NCI-H2227 (cell line): ENCODE measurements at regions not wholly inside any gene's neighbourhood (a gene's known extent, or its start where the extent isn't known, plus 50 kb on each side); places are given as distances from the start of the nearest gene placed in this dataset.

Source experiments
- DNase-seq: peaks from one replicate; lab custom pipeline; 2025; ENCODE audit not compliant: unreplicated experiment; lab: John Stamatoyannopoulos, UW

DNA sequence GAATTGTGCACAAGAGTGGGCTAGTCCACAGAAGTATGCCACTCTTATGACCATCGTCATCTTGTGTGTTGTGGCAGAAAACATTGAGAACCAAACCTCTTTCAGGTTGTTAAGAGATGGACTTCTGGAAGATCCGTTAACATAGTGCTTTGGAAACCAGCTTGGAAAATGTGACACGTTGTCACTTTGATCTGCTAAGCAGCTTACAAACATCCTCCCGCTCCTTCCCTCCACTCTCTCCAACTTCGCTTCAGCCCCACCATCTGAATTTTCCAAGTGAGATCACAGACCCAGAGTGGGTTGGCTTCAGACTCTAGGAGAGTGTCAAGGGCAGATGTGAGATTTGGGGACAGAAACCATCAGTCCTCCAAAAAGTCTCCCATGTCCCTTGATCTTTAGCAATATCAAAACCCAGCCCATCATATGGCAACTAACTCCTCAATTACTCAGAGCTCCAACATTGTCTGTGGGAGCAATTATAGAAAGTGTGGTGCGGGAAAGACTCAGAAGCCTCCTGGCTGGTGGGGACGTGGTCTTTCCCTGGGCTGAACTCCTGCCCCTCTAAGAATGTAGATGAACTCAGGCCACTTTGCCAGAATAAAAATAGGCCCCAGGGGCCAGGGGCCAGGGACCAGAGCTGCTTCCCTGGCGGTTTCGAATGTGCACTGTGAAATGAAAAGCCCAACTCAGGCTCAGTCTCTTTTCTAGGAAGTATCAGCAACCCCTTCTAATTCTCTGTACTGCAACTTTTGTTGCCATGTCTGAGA lies 129.5 kb downstream of the SLC38A6 start:
- no peak for DNase-seq

DNA sequence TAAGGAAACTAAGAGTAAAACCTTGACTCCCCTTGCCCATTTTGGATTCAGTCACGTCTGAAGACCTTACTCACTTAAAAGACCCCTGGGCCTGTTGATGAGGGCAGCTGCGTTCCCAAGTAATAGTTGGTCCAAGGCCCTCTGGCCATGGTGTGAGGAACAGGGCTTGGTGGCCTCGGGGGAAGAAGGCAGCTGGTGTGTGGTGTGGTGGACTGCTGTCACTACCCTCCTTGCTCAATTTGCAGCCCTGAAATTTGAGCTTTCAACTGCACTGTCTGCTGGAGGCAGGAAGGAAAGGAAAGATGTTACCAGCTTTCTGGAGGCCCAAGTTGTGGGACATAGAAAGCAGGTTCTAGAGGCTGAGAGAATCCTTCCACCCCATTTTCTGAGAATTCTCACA lies 128.2 kb downstream of the SLC38A6 start:
- no peak for DNase-seq

DNA sequence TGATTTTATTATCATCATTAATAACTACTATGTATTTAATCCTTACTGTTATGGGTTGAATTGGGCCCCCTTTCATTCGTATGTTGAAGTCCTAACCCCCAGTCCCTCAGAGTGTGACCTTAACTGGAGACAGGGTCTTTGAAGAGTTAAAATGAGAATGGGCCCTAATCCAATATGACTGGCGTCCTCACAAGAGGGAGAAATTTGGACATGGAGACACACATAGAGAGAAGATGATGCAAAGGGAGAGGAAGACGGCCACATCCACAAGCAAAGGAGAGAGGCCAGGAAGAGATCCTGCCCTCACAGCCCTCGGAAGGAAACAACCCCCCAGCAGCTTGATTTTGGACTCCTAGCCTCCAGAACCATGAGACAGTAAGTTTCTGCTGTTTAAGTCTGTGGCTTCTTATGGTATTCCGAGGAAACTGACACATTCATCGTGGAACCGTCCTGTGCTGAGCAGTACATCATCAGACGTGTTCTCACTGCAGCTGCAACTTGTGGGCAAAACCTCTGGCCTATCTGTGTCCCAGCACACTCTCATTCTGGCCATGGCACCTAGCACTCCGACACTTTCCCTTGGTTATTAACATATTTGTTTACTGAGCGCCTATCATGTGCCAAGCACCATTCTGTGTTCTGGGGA lies 127.6 kb downstream of the SLC38A6 start:
- no peak for DNase-seq

DNA sequence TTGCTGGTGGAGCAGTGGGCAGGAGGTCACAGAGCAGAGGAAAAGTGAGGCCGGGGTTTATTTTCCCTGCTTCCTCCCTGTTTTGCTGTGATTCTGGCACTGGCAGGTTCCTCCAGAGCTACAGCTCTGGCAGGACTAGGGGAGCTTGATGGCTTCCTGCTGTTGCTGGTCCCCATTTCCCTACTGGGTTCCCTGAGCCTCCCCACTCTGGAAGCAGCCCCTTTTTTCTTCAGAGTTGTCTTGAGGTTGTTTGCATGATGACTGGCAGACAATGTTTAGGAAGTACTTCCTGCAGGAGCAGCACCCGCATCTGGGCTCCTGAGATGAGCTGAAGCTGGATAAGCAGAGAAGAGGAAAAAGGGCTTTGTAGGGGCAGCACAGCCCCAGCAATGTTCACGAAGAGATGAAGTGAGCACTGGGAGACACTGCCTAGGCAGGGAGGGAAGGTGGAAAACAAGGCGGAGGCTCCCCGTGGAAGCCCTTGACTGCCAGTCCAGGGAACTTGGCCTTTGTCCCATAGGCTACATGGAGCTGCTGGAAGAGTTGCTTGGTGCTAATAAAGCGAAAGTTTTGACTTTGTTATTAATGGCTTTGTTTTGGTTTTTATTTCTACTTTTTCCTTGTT lies 126.9 kb downstream of the SLC38A6 start:
- no peak for DNase-seq

DNA sequence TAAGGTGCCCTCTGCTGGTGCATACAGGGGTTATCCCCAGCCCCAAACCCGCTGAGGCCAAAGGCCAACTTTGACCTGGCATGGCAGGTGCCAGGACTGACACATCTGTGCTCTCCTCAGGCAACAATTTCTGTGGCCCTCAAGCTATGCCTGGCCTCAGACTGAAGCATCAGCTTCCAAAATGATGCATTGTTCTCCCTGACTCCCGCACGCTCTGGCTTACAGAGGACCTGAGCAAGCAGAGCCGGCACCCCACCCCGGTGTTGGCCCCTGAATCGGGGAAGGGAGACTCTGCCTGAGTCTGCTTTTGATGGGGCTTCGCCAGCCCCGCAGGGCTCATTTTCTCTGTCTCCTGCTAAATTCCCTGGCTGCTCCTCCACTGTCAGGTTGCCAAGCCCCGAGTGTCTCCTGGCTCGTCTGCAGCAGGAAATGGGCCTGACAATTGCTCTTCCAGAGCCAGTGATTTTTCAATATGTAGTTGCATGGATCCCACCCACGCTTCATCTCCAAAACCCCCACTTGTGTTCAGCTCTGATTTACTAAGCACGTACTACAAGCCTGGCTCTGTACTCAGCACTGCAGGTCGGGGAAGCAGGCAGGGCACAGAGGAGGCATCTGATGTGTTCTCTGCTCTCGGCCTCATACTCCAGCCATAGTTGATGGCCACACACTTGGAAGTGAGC lies 126.1 kb downstream of the SLC38A6 start:
- DNase-seq = no peak

DNA sequence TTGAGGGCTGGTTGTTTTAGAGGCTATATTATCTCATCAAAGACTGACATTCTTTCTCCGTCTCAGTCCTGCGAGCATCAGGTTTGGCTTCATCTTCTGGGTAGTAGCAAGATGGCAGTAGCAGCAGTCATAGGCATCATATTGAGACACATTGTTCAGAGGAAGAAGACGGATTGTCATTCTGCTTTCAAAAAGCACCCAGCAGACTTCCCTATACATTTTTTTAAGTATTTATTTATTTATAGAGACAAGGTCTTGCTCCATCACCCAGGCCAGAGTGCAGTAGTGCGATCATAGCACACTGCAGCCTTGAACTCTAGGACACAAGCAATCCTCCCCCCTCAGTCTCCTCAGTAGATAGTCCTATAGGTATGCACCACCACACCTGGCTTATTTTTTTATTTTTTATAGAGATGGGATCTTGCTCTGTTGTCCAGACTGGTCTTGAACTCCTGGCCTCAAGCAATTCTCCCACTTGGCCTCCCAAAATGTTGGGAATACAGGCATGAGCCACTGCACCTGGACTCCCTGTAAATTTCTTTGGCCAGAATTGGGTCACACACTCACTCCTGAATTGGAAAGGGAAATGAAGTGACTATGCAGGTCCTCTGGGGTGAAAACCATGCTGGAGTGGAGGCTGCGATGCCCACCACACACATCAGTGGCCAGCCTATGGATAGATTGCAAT lies 125.4 kb downstream of the SLC38A6 start:
- DNase-seq = no peak

DNA sequence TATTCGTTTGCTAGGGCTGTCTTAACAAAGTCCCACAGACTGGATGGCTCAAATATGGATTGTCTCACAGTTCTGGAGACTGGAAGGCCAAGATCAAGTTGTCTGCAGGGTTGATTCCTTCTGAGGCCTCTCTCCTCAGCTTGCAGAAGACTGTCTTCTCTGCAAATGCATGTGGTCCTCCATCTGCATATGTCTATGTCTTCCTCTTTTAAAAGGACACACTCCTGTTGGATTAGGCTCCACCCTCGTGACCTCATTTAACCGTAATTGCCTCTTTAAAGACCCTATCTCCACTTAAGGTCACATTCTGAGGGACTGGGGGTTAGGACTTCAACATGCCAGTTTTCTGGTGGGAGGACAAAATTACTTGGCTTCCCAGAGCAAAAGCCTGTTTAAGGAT lies 123.3 kb downstream of the SLC38A6 start:
- no peak for DNase-seq

DNA sequence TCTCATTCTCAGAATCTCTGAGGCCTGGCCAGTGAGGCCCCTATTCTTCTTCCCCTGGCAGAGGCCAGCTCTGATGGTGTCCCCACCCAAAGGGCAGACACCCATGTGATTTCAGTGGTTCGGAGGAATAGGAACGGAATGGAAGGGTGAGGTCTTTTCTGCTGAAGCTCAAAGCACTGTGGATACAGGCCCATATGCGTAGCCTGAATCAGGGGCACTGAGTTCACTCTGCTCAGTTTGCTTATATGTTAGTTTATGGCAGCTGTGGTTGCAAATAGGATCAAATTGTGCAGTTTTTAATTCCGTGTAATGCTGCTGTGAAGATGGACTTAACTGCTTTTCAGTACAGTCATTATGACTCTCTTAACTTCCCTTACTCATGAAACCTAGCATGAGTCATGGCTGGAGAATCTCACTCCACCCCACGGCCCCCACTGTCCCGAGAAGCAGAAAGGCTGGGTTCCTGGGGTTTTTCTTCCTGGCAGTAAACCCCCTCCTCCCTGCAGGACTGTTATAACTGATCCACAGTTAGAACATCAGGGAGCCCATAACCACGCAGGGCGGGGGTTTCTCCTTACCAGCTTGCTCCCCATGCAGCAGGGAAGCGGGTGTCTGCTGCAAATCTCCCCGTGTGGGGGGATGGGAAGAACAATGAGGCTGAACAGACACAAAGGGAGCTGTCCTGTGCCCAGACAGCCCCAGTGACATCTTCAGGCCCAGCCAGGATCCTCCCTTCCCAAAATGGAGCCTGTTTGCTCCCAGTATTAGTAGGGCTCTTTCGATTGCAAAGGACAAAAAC lies 122.7 kb downstream of the SLC38A6 start:
- no peak for DNase-seq

DNA sequence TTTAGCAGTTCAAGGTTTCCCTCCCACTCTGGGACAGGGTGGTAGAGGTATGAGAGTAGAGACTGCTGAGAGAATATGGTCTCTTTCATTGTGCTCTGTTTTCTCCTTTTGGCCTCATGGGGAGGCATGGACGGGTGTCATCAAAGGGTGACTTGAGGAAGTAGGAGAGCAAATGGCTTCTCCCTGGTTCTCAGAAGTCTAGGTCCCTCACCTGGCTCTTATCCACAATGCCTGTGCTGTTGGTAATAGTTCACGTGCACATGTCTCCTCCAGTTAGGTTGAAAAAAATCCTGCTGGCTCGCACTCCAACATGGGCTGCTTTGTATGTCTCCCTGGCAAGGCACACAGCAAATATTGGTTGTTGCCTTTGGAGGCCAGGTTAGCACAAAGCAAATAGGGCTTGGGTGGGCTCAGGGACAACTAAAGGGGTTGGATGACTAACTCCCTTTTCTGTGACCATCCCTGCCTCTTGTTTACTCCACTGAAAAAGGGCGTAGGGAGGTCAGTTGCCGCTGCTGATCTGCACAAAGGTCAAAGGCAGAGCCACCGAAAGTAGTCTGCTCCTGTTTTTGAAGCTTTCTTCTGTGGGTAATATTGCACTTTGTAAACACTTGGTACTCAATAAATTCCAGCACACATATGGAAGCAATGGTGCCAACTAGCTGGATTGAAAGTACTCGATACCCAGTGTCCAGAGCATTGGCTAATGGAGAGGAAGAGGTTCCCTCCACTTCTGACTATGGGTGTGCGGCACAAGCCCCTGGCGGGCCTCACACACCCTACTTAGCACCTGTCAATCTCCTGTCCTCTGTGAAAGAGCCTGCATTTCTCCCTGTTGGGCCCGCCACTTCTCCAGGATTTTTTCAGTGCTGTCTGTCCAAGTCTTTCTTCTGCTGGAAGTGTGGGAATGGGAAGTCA lies 121.8 kb downstream of the SLC38A6 start:
- peak; percentile 13 for DNase-seq
